ENCODE measurements at regions not wholly inside any gene's neighbourhood (a gene's known extent, or its start where the extent isn't known, plus 50 kb on each side); places are given as distances from the start of the nearest gene placed in this dataset.
"Not testable (repeated sequence)": the region's sequence is repeated elsewhere in the genome, so short reads cannot be mapped to it uniquely, and the experiment has no call there.

- no peak for DNase-seq (ENCODE audit: extremely low read depth in 1 of 2, low read depth in 1 of 2)
These were observed 104.1 kb downstream of the GPR85 start for GRCh38 chr7:112982441-112983063.

DNA sequence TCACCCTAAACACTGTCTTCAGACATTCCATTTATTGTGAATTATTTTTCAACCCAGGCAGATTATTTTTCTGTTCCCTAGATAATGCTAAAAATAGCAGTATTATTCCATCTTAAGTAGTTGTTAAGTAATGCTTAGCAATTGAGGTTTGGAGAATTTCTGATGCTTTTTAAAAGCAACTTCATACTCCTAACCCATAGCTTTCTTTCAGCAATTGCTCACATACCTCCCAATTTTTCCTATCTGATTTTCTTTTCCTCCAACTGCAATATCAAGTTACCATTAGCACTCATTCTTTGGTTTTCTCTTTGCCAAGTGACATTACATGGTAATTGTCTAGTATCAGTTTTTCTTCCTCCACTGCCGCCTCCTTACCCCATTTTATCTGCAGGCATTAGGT is 104.7 kb downstream of the GPR85 start:
- no peak for DNase-seq (ENCODE audit: extremely low read depth in 1 of 2, low read depth in 1 of 2)

DNA sequence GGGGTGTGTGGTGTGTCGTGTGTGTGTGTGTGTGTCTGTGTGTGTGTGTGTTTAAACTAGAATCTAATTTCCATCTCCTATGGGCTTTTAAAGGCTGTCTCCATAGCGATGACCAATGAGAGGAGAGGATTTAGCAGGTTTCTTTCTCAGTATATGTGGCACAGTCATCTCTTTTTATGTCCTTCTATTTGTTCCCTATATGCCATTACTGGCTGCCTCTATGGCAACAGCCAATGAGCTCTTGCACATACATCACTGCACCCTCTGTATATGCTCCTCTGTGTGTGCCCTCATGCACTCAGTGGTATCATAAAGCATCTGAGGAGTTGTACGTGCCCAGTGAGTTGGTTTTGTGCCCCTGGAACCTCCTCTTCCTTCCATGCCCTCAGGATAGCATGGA is 107.6 kb downstream of the GPR85 start:
- DNase-seq (ENCODE audit: extremely low read depth in 1 of 2, low read depth in 1 of 2): not testable (repeated sequence)

GRCh38 chr7:112977244-112977955 is 109.2 kb downstream of the GPR85 start:
- not testable (repeated sequence) for DNase-seq (ENCODE audit: extremely low read depth in 1 of 2, low read depth in 1 of 2)

DNA sequence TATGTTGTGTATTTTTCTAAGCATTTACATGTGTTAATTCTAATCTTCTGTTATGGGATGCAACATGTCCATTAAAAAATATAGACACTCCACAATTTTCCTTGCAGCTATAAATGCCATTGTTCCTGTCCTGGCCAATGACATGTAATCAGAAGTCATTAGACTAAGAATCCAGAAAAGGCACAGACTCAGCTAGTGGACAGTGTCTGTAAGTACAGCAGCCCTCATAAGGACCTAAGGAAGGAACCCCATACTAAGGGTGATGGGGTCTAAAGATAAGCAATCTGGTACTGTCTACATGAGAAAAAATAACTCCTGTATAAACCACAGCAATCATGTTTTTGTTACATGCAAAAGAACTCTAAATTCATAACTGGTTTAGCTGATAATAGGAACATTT is 115.9 kb downstream of the GPR85 start:
- DNase-seq (ENCODE audit: extremely low read depth in 1 of 2, low read depth in 1 of 2): no peak

- DNase-seq (ENCODE audit: extremely low read depth in 1 of 2, low read depth in 1 of 2): no peak
These were observed 116.7 kb downstream of the GPR85 start for GRCh38 chr7:112969946-112970345.

DNA sequence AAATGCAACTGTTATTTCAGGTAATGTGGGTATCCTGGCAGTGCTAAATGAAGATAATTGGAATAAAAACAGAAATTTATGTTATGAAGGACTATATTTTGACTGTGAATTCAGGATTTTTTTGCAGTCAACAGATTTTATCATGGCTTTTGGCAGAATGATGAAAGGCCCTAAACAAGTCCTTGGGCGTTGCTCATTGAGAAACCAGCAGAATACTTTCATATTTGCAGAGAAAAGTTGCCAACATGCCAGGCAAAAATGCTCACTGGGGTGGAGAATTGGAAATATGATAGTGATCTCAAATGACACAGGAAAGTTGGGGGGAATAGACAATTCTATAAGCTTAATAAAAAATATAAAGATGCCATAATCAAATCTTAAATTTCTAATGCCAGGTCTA is 121.1 kb downstream of the GPR85 start:
- DNase-seq (ENCODE audit: extremely low read depth in 1 of 2, low read depth in 1 of 2): no peak

DNA sequence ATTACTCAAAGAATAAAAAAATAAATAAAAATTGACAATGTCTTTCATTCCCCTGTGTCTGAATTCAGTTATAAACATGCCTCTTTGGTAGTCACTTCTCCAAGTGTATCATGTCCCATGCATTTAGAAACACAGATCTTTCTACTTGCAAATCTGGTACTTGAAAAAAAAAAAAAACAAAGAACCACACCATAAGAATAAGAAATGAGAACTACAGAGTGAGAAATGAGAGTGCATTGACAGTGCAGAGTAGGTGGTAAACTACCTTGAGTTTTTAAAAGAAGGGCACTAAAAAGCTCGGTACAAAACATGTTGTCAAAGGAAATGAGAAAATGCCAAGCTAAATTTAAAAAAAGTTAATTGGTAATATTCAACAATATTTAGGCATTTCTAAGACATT is 123.0 kb downstream of the GPR85 start:
- DNase-seq (ENCODE audit: extremely low read depth in 1 of 2, low read depth in 1 of 2): no peak

DNA sequence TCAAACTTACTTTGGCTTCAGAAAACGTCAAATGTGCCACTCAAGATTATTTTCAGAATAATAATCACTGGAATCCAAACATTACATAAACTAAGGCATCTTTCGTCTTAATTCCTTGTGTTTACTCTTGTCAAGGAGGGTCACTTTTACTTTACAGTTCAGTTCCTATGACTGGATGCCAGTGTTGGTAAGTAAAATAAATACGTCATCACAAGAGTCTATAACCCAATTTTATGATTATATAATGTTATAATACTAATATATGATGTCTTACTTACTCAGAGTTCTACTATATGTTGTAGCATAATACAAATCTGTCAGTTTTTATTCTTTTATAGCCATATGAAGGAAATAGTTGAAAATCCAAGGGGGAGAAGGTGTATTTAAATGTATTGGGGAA is 123.8 kb downstream of the GPR85 start:
- no peak for DNase-seq (ENCODE audit: extremely low read depth in 1 of 2, low read depth in 1 of 2)

GRCh38 chr7:112959276-112959675 is 127.4 kb downstream of the GPR85 start:
- DNase-seq (ENCODE audit: extremely low read depth in 1 of 2, low read depth in 1 of 2): no peak

DNA sequence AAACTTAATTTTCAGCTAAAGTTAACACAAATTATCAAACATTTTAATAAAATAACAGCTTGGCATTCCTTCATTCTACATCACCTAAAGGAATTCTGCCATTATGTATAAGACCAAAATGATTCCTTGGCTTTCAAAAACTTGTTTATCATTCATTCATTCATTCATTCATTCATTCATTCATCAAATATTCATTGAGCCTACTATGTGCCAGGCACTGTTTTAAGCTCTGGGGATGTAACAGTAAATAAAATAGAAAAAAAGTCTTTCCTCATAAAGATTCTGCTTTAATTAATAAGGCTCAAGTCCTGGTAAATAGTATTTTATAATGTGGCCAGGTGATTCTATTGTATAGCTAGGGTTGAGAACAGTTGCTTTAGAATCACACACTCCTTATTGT is 127.9 kb downstream of the GPR85 start:
- DNase-seq (ENCODE audit: extremely low read depth in 1 of 2, low read depth in 1 of 2): no peak

DNA sequence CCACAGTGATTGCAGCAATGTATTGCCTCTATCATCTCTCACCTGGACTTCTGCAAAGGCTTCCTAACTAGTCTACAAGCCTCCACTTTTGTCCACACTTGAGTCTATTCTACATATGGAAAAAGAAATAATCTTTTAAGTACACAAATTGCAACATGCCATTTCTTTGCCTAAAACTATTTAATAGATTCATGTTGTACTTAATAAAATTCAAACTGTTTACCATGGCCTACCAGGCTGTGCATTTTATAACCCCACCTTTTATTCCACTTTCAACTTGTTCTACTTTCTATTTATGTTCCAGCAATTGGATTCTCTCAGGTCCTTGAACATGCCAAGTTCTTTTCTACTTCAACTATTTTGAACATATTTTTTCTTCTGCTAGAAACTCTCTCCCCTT is 128.7 kb downstream of the GPR85 start:
- DNase-seq (ENCODE audit: extremely low read depth in 1 of 2, low read depth in 1 of 2): no peak

DNA sequence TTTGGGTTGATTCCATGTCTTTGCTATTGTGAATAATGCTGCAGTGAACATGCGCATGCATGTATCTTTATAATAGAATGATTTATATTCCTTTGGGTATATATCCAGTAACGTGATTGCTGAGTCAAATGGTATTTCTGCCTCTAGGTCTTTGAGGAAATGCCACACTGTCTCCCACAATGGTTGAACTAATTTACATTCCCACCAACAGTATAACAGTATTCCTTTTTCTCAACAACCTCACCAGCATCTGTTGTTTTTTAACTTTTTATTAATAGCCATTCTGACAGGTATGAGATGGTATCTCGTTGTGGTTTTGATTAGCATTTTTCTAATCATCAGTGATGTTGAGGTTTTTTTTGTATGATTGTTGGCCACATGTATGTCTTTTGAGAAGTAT is 133.6 kb downstream of the GPR85 start:
- not testable (repeated sequence) for DNase-seq (ENCODE audit: extremely low read depth in 1 of 2, low read depth in 1 of 2)

DNA sequence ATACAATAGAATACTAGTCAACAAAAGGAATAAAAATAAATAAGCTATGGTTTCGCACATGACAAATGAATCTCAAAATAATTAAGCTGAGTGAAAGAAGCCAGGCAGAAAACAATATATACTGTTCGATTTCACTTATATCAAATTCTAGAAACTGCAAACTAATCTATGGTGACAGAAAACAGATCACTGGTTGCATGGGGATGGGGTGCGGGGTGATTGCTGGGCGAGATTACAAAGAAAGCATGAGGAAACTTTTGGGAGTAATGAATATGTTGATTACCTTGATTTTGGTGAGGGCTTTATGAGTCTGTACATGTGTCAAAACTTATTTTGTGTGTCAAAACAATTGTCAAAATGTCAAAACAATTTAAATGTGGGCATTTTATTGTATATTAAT is 135.6 kb downstream of the GPR85 start:
- DNase-seq (ENCODE audit: extremely low read depth in 1 of 2, low read depth in 1 of 2): no peak

GRCh38 chr7:112949682-112950081 is 136.9 kb downstream of the GPR85 start:
- not testable (repeated sequence) for DNase-seq (ENCODE audit: extremely low read depth in 1 of 2, low read depth in 1 of 2)

- no peak for DNase-seq (ENCODE audit: extremely low read depth in 1 of 2, low read depth in 1 of 2)
These were observed 140.3 kb downstream of the GPR85 start for GRCh38 chr7:112946350-112946749.

GRCh38 chr7:112945046-112945445 is 141.6 kb downstream of the GPR85 start:
- DNase-seq (ENCODE audit: extremely low read depth in 1 of 2, low read depth in 1 of 2): no peak

- no peak for DNase-seq (ENCODE audit: extremely low read depth in 1 of 2, low read depth in 1 of 2)
These were observed 143.6 kb downstream of the GPR85 start for GRCh38 chr7:112942981-112943380.

GRCh38 chr7:112942125-112942524 is 144.5 kb downstream of the GPR85 start:
- DNase-seq (ENCODE audit: extremely low read depth in 1 of 2, low read depth in 1 of 2): not testable (repeated sequence)

GRCh38 chr7:112940314-112940732 is 146.3 kb downstream of the GPR85 start:
- no peak for DNase-seq (ENCODE audit: extremely low read depth in 1 of 2, low read depth in 1 of 2)

- DNase-seq (ENCODE audit: extremely low read depth in 1 of 2, low read depth in 1 of 2): peak; percentile 99
These were observed 146.9 kb downstream of the GPR85 start for GRCh38 chr7:112939574-112940313.
